DMS 273 (cell line): ENCODE measurements at regions not wholly inside any gene's neighbourhood (a gene's known extent, or its start where the extent isn't known, plus 50 kb on each side); places are given as distances from the start of the nearest gene placed in this dataset.

ENCODE experiments used
- DNase-seq: peaks from one replicate; lab custom pipeline; 2025; ENCODE audit not compliant: unreplicated experiment; lab: John Stamatoyannopoulos, UW

DNA sequence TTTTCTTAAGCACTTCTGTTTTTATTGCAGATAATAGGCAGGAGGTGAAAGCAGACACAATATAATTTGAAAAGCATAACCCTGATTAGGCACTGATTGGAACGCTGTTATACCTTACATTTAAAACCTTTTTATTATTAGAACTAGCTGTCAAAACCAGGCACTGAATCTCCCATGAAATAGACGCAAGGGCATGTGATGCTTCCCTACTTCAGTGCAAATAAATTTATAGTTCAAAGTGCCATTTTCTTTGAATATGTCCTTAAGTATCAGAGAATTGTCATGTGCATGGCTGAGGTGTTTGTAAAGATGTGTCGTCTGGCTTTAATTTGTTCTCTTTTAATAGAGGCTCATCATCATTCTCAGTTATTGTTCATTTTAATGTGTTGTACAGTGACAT is 386.0 kb downstream of the NR2F2 start:
- DNase-seq: no peak

DNA sequence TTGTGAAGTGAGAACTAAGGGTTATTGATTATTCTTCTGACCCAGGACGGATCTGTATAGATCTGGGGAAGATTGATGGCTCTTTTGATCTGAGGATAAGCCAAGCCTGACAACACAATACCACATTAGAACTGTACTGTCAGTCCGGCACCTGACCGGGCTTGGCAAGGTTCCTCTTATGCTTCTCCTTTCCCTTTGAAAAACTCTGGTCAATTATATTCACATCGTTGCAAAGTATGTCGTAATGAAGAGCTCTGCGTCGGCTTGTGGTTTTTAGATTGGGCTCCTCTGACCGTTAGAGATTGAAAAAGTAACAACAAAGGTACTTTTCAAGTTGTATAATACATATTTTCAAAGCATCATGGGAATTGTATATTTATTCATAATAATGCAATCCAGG is 389.8 kb downstream of the NR2F2 start:
- no peak for DNase-seq

DNA sequence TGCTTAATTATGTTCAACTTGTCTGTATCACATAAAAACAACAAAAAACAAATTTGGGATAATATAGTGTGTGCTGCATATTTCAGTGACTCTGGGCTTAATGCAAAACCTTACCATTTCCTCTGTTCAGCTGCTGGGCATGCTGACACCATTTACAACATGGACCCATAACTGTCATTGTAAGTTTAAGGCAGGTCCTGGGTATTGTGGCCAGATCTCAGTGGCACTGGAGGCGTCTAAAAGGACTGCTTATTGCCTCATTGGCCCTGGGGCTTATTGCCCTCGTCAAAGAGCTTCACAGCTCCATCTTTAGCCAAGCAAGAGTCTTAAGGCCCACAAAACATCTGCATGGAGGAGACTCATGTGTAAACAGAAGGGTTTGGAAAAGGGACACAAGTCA is 390.2 kb downstream of the NR2F2 start:
- no peak for DNase-seq

DNA sequence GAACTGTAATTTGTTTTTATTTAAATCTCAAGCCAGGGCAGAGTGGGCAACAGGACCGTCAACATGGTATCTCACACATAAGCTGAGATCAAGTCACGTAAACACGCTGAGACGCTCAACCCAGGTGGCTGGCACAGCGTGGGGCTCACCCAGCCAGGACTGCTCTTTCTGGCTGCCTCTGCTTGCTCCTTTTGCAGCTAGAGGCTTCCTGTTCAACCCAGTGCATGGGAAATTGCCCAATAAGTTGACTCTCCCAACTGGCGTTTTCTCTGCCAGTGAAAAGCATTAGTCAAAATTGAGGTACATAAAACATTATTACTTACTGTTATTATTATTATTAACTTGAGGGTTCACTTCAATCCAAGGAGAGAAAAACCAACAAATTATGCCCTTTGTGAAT is 398.1 kb downstream of the NR2F2 start:
- DNase-seq: no peak

DNA sequence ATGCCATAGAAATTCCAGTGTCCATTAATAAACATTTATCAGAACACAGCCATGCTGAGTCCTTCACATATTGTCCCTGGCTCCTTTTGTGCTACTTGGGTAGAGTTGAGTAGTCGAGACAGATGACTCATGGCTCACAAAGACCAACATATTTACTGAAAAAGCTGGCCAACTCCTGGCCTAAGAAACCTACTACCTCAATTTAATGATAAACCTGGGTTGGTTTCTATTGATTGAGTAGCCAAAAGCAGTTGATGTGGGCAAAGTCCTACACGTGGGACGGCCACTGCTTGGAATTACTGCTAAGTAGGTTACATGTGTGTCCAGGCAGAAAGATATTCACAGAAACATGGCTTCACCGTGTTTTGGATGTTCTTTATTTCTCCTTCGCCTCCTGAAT is 402.2 kb downstream of the NR2F2 start:
- DNase-seq: no peak

DNA sequence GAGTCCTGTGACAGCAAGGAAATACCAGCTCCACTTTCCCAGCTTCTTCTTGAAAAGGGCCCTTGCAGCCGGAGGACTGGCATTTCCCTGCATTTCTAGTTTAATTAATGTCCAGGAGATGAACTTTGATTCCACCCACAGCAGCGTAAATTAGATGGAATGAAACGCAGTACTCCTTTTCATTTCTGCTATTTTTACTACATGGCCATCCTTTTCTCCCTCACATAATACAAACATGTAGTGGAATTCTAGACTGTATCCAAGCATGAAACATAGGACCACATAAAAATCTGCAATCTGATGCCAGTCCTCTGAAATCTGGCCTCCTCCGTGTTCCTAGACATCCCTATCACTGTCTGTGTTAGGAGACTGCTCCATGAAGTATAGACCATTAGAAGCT is 403.2 kb downstream of the NR2F2 start:
- no peak for DNase-seq

DNA sequence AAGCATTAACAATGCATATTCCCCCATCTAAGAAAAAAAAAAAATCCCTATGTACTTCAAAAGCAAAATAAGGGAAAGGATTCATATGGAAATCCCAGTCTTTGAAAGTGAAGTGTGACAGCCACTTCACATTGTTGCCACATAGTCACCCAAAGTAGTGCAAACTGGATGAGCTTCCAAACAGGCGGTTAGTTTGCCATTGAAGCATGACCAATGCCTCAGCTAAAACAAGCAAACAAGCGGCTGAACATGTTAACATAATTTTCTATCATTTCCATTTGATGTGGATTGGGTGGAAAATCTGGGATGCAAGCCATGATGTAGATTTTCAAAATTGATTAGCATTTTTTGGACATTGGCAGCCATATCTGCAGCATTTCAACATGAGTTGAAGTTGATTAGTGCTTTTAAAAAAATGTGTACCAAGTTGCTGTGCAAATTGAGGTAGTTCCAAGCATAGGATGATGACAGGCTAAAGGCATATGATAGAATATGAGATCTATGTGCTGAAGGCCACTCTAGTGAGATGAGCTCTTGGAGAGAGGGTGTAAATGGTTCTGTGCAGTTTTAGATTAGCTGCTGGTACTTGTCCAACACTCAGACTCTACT is 405.2 kb downstream of the NR2F2 start:
- DNase-seq: no peak

DNA sequence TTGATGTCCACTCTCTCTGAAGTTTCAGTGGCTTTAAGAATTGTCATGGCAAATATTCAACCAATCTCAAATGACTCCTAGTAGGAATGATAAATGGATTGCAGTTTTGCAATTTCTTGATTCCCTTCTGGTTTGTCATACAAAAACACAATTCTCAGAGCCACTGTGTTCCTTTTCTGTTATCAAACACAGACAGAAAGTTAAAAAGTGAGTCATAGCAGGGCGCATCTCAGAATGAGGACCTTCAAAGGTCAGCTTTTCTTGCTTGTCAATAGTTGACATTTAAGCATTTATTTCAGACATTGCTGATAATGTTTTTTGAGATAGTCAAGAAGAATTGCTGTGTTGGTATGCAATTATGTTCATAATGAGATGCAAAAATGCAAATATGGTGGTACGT is 405.9 kb downstream of the NR2F2 start:
- DNase-seq: no peak

DNA sequence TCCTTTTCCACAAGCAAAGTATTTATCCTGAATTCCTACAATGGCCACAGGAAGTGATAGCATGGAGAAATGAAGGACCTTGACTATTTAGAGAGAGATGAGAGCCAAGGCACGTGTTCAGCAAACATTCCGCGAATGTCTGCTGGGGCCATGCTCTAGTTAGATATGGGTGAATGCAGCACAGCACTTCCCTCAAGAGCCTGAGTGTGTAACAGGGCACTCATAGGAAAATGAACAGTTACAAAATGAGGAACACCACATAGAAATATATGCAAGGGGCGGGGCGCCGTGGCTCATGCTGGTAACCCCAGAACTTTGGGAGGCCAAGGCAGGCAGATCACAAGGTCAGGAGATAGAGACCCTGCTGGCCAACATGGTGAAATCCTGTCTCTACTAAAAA is 406.9 kb downstream of the NR2F2 start:
- no peak for DNase-seq

DNA sequence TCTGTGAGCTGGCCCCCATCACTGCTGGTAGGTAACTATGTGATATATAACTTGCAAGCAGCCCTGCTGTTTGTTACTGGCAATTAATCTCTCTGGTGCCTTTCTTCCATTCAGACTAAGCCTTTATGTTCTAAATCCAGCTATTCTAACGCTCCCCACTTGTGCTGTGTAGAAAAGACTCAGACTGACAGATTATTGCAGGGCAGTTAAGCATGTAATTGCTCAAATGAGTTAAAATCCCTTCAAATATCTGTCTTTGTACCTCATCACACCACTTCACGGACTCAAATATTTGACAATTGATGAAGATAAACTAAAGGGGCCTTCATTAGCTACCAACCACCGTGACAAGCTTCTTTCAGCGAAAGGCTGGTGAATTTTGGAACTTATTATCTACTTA is 416.2 kb downstream of the NR2F2 start:
- DNase-seq: no peak

DNA sequence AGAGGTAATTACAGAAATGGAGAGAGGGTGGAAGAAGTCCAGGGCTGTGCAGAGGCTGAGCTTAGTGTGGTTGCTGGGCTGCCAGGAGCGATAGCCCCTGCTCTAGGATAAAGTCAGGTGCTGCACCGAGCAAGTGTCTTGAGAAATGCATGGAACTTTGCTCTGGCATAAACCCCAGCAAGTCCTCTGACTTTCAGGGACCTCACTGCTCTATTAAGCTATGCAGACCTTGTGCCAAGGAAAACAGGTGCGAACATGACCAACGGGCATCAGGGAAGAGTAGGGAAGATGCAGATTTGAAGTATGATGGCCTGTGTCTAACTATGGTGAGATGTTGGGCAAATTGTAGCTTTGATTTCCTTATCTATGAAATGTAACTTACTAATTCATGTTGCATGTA is 416.8 kb downstream of the NR2F2 start:
- no peak for DNase-seq

DNA sequence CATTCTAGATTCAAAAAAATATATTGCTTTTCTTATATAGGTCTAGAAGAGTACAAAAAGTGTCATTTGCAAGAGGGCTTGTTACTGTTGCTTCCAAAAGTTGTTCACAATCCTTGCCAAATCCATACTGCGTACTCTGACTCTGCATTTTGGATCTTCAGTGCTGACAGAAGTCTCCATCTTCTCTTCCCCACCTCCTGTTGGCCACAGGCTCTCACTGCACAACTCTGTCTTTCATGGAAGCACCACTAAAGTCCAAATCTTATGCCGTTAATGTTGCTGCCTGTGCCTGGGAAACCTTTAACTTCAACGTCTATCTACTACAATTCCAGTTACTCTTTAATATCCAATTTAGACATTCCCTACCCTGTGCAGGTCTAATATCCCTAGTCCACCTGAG is 419.9 kb downstream of the NR2F2 start:
- DNase-seq: no peak

DNA sequence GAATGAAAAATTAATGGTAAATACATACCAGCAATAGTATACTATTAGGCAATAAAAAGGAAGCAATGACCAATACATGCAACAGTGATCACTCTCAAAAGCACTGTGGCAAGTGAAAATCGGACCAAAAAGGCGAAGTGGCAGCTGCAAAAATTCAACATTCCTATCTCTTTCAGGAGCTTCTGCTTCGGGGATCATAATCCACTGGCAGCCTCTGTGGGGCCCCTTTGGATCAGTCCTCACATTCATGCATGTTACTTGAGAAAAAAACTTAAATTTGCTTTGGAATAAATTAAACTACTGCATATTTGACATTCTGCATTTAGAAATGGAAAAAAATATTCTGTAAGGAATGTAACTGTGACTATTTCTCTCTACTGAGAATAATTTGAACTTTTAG is 425.6 kb downstream of the NR2F2 start:
- DNase-seq: no peak

DNA sequence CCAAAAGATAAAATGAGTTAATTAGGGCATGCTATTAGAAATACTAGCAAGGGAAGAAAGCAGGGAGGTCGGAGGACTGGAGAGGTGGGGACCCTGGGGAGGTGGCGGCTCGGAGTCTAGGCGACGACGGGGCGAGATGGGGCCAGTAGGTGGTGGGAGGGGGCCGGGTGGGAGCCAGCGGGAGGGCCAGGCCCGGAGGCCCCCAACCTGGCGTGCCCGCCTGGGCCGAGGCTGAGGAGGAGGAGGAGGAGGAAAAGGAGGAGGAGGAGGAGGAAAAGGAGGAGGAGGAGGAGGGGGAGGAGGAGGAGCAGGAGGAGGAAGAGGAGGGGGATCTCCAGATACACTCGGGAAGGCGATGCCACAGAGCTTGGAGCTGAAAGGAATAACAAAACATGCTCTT is 426.2 kb downstream of the NR2F2 start:
- DNase-seq: no peak

DNA sequence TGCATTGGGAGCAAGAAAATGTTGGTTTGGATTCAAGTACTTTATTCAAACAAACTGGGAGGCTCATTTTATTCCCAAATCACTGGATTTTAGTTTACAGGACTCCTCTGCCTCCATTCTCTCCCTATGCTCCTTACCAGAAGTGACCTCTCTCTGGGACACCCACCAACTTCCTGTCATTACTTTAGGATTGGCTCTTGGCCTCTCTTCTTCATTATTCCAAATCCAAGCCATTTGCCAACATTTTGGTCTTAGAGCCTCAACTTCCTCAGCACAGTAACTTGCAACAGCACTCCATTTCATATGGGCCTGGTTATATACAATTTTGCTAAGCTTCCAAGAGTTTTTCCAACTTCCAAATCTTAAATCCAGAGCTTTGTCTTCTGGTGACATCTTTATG is 432.1 kb downstream of the NR2F2 start:
- DNase-seq: no peak

DNA sequence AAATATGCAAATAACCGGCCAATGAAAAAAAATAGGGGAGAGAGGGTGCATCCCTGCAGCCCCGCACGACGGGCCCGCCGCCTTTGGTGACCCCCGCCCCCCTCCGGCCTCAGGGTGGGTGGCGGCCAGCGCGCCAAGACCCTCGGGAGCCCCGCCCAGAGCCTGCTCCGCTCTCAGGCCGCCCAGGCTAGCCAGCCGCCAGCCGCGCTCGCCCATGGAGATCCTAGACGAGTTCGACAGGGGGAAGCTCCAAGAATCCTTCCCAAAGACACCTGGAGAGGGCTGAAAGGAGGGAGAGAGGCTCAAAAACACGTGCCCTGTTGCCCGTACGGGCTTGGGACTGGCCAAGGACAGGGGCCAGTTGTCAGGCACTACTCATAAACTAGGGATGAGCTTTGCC is 434.0 kb downstream of the NR2F2 start:
- no peak for DNase-seq

DNA sequence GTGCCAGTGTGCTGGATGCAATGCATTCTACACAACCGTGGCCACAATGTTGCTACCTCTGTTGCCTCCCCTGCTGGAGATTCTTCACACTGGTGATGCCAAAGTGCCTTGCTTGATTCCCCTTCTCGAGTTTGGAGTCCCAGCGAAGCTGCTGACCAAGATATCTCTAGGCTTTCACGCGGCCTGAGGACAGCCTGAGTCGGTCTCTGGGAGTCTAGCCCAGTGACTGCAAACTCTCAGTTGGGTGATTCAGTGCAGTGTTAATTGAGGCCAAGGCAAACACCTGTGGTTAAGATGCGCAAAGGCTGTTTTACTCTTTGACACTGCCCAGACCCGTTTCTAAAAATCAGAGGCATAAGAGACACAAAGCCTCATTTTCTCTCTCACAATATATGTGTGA is 434.4 kb downstream of the NR2F2 start:
- no peak for DNase-seq

DNA sequence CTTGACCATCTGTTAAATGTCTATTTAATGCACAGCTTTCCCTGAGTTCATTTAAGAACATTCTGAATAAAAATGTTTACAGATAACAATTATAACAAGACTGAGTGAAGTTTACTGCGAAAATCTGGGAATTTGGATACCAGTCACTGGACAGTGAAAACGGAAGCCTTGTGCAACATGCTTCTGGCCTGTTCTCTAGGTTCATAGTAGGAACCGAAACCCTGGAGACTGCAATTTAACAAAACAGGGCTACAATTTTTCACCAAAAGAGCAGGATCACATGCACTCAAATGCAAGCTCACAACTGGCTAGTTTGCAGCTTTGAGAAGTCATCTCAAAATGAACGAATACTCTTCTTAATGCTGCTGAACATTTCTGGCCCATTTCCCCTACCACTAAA is 435.9 kb downstream of the NR2F2 start:
- no peak for DNase-seq

DNA sequence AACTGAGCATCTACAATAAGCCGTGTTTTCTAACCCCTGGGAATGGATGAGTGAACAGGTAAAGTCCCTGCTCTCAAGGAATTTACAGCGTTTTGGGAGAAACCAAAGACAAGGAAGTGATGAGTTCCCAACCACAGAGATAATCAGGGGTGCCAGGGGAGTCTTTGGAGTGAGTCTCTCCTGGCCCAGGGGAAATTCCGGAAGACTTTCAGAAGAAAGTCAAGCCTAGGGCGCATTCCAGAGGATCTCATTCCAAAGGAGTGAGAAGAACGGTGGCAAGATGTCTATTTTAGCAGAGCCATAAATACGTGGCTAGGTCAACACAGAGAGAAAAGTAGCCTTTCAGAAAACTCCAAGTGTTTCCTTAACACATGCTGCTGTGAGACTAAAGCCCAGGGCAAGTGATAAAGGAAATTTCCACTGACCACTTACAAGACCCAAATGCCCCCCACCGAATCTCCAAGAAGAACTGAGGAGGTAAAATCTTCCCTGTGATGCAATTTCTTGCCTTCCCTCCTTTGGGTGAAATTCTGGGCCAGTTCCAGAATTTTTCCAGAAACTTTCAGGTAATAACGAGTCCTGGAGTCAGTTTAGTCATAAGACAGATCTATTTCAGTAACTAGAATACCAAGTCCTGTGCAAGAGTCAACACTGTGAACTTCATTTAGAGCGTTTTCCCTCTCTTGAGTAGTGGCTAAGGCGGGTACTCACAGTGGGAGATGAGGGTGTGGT is 437.4 kb downstream of the NR2F2 start:
- no peak for DNase-seq

DNA sequence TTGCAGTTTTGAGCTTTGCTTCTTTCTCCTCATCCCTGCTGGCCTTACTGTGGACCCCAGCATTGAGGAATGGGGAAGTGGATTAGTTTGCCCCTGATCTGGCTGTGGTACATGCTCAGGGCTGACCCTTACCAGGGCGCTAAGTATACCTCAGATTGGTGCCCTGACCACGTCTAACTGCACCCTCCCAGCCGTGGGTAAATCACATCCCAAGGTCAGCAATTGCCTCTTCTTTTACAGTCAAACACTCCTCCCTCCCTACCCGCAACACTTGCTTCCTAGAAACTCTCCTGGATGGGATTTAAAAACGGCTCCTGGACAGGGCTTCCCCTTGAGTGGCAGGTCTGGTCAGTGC is 437.9 kb downstream of the NR2F2 start:
- DNase-seq: no peak

DNA sequence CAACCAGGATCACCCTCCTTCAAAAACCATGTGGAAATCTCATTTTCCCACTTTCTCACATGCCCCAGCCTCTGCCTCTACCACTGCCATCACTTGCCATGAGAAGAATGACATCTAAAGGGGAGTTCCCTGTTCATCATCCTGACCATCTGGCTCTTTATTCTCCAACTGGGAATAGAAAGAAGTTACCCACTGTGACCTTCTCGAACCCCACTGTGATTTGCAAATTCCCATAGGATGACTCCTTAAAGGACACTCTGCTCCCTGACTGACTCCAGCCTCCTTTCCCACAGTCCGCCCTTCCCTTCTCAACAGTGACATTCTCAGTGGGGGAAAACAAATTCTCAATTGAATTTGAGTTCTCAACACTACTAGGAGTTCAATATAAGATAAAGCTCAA is 440.5 kb downstream of the NR2F2 start:
- no peak for DNase-seq

DNA sequence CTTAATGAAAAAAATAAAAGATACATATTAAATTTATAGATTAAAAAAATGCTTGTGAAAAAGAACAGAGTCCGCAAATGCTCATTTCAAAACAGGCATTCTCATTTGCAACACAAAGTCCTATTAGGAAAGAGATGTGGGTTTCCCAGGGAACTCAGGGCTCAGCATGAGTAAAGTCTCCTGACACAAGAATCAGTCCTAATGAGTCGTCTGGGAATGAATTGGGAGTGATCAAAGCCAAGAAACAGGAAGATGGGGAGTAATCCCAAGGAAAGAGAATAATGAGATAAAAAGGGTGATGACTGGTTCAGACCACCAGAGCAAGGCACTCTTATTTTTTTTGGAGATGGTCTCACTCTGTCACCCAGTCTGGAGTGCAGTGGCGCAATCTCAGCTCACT is 443.7 kb downstream of the NR2F2 start:
- DNase-seq: no peak

DNA sequence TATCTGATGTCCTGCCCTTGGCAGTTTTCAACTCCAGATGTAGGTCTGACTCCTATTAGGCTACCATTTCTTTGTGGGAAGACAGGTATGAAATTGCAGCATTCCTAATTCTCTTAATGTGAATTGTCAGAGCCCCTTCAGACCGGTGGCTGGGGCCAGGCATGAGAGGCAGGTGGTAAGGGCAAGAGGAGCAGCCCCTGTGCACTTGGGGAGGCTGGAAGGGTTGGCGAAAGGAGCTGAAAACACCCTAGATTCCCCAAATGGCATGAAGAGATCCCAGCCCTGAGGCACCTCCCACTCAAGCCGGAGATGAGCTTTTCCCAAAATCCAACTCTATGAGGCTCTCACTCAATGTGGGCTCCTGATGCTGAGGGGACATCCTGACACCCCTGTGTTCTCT is 453.2 kb downstream of the NR2F2 start:
- DNase-seq: no peak
